ENCODE measurements at regions not wholly inside any gene's neighbourhood (a gene's known extent, or its start where the extent isn't known, plus 50 kb on each side); places are given as distances from the start of the nearest gene placed in this dataset.

DNA sequence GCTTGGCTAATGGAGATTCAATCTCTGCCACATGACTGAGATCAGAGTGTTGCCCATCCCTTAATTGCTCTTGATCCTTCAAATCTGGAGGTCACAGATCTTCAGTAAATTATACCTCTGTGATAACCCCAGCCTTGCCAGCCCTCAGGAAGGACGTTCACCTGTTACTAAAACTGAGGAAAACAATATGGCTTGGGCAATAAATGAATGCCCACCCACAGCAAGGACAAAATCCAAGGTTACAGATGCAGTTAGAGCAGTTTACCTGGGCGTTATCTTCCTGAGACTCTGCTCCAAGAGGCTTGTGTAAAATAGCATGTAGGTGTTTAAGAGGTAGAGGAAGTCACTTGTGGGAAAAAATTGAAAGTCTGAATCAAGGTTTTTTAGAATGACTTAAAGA is 69.3 kb upstream of the MAOA start:
- no peak overlapping the region for H3K4me2 ChIP-seq (ENCODE audit: insufficient read depth, low read length, poor library complexity, severe bottlenecking)
- no peaks in the 10 kb centered on the region for H3K79me1 ChIP-seq (ENCODE audit: low read depth, low read length)
- no peak overlapping the region for H3K23ac ChIP-seq (ENCODE audit: low read depth, low read length, poor library complexity)
- no peak overlapping the region for H3K9ac ChIP-seq (ENCODE audit: low read depth, low read length, poor library complexity)
- no peaks in the 10 kb centered on the region for H3K9me3 ChIP-seq (replicated peaks in 1 of 2; ENCODE audit: control insufficient read depth in 2 of 2, insufficient read depth in 1 of 2, low read depth in 1 of 2, low read length in 2 of 2)
- no peak for DNase-seq (ENCODE audit: low spot score)
- no peak overlapping the region for H2BK5ac ChIP-seq (ENCODE audit: low read length)
- H4K91ac ChIP-seq (ENCODE audit: low read depth, low read length, poor library complexity): no peak overlapping the region
- H3K4me3 ChIP-seq (ENCODE audit: low read length in 2 of 2): no peak overlapping the region
- no peaks in the 10 kb centered on the region for H3K27me3 ChIP-seq (ENCODE audit: control insufficient read depth in 3 of 3, insufficient read depth in 3 of 3, low read depth in 1 of 3, low read length in 3 of 3)
- WGBS, 2 donors (ENCODE audit: extremely low coverage in 2 of 2, insufficient read length in 2 of 2, insufficient replicate concordance in 1 of 2): no CpG with 5 or more reads among the region's 2 CpGs
- no peaks in the 10 kb centered on the region for H3K36me3 ChIP-seq (replicated peaks in 1 of 2; ENCODE audit: control insufficient read depth in 2 of 2, insufficient read depth in 2 of 2, low read length in 2 of 2)
- H2BK12ac ChIP-seq (ENCODE audit: low read length): no peak overlapping the region
- no peak overlapping the region for H2BK120ac ChIP-seq (ENCODE audit: low read depth, low read length)
- no peak overlapping the region for H2AK5ac ChIP-seq (ENCODE audit: low read depth, low read length)
- no peak overlapping the region for H3K27ac ChIP-seq (replicated peaks; ENCODE audit: low read length)
- H2AFZ ChIP-seq (ENCODE audit: low read length): no peak overlapping the region
- no peak overlapping the region for H3K18ac ChIP-seq (ENCODE audit: low read length)
- H4K8ac ChIP-seq (ENCODE audit: low read depth, low read length): no peak overlapping the region
- no peaks in the 10 kb centered on the region for H3K4me1 ChIP-seq (ENCODE audit: control insufficient read depth in 2 of 2, insufficient read depth in 1 of 2, low read depth in 1 of 2, low read length in 2 of 2)
- no peak overlapping the region for H3K4ac ChIP-seq (ENCODE audit: low read length)
- no peak overlapping the region for H2BK15ac ChIP-seq (ENCODE audit: low read length)
- no peak overlapping the region for H3K14ac ChIP-seq (ENCODE audit: low read length)

DNA sequence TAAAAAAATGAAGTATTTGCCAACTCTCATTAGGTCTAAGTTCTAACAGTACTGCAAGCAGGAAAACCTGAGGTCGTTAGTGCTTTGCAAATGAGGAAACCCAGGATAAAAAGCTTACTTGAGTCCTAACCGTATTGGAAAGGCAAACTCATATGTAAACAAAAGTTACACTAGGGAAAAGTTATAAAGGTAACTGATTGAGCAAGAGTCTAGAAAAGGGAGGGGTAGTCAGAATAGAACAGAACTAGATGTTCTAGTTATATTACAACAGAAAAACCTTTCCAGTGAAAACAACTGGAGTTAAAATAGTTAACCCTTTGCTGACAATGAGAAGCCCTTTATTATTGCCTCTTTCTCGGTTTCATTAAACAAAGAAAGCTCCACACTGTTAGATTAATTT is 66.4 kb upstream of the MAOA start:
- Histone ChIP-seq H3K27me3 (ENCODE audit: control insufficient read depth in 3 of 3, insufficient read depth in 3 of 3, low read depth in 1 of 3, low read length in 3 of 3) (no peaks in the 10 kb centered on the region), H3K4me3 (ENCODE audit: low read length in 2 of 2) (no peak overlapping the region), H3K18ac (ENCODE audit: low read length) (no peak overlapping the region), H2BK5ac (ENCODE audit: low read length) (no peak overlapping the region), H2AK5ac (ENCODE audit: low read depth, low read length) (no peak overlapping the region), H3K4me1 (ENCODE audit: control insufficient read depth in 2 of 2, insufficient read depth in 1 of 2, low read depth in 1 of 2, low read length in 2 of 2) (no peaks in the 10 kb centered on the region), H4K91ac (ENCODE audit: low read depth, low read length, poor library complexity) (no peak overlapping the region), H3K9me3 (replicated peaks in 1 of 2; ENCODE audit: control insufficient read depth in 2 of 2, insufficient read depth in 1 of 2, low read depth in 1 of 2, low read length in 2 of 2) (no peaks in the 10 kb centered on the region), H3K4ac (ENCODE audit: low read length) (no peak overlapping the region), H3K36me3 (replicated peaks in 1 of 2; ENCODE audit: control insufficient read depth in 2 of 2, insufficient read depth in 2 of 2, low read length in 2 of 2) (no peaks in the 10 kb centered on the region), H4K8ac (ENCODE audit: low read depth, low read length) (no peak overlapping the region), H2BK15ac (ENCODE audit: low read length) (no peak overlapping the region), H3K14ac (ENCODE audit: low read length) (no peak overlapping the region), H3K9ac (ENCODE audit: low read depth, low read length, poor library complexity) (no peak overlapping the region), H2BK120ac (ENCODE audit: low read depth, low read length) (no peak overlapping the region), H3K23ac (ENCODE audit: low read depth, low read length, poor library complexity) (no peak overlapping the region), H3K4me2 (ENCODE audit: insufficient read depth, low read length, poor library complexity, severe bottlenecking) (no peak overlapping the region), H2BK12ac (ENCODE audit: low read length) (no peak overlapping the region), H3K27ac (replicated peaks; ENCODE audit: low read length) (no peak overlapping the region), H2AFZ (ENCODE audit: low read length) (no peak overlapping the region), H3K79me1 (ENCODE audit: low read depth, low read length) (no peaks in the 10 kb centered on the region)
- WGBS, 2 donors (ENCODE audit: extremely low coverage in 2 of 2, insufficient read length in 2 of 2, insufficient replicate concordance in 1 of 2): no CpG with 5 or more reads among the region's 3 CpGs
- DNase-seq (ENCODE audit: low spot score): no peak

GRCh38 chrX:43590150-43590549 is 65.9 kb upstream of the MAOA start:
- no peak overlapping the region for H2AK5ac ChIP-seq (ENCODE audit: low read depth, low read length)
- no peak overlapping the region for H3K4ac ChIP-seq (ENCODE audit: low read length)
- no peak overlapping the region for H3K4me2 ChIP-seq (ENCODE audit: insufficient read depth, low read length, poor library complexity, severe bottlenecking)
- no peak overlapping the region for H3K4me3 ChIP-seq (ENCODE audit: low read length in 2 of 2)
- no peak overlapping the region for H4K8ac ChIP-seq (ENCODE audit: low read depth, low read length)
- no peak overlapping the region for H3K27ac ChIP-seq (replicated peaks; ENCODE audit: low read length)
- H3K36me3 ChIP-seq (replicated peaks in 1 of 2; ENCODE audit: control insufficient read depth in 2 of 2, insufficient read depth in 2 of 2, low read length in 2 of 2): no peaks in the 10 kb centered on the region
- H2BK15ac ChIP-seq (ENCODE audit: low read length): no peak overlapping the region
- no peak overlapping the region for H3K9ac ChIP-seq (ENCODE audit: low read depth, low read length, poor library complexity)
- no peaks in the 10 kb centered on the region for H3K9me3 ChIP-seq (replicated peaks in 1 of 2; ENCODE audit: control insufficient read depth in 2 of 2, insufficient read depth in 1 of 2, low read depth in 1 of 2, low read length in 2 of 2)
- no peaks in the 10 kb centered on the region for H3K27me3 ChIP-seq (ENCODE audit: control insufficient read depth in 3 of 3, insufficient read depth in 3 of 3, low read depth in 1 of 3, low read length in 3 of 3)
- no peak overlapping the region for H2BK120ac ChIP-seq (ENCODE audit: low read depth, low read length)
- H3K23ac ChIP-seq (ENCODE audit: low read depth, low read length, poor library complexity): no peak overlapping the region
- WGBS, 2 donors (ENCODE audit: extremely low coverage in 2 of 2, insufficient read length in 2 of 2, insufficient replicate concordance in 1 of 2): no CpG with 5 or more reads among the region's 2 CpGs
- H2AFZ ChIP-seq (ENCODE audit: low read length): no peak overlapping the region
- no peak overlapping the region for H2BK12ac ChIP-seq (ENCODE audit: low read length)
- DNase-seq (ENCODE audit: low spot score): no peak
- H3K4me1 ChIP-seq (ENCODE audit: control insufficient read depth in 2 of 2, insufficient read depth in 1 of 2, low read depth in 1 of 2, low read length in 2 of 2): no peaks in the 10 kb centered on the region
- H3K14ac ChIP-seq (ENCODE audit: low read length): no peak overlapping the region
- no peaks in the 10 kb centered on the region for H3K79me1 ChIP-seq (ENCODE audit: low read depth, low read length)
- no peak overlapping the region for H4K91ac ChIP-seq (ENCODE audit: low read depth, low read length, poor library complexity)
- no peak overlapping the region for H3K18ac ChIP-seq (ENCODE audit: low read length)
- H2BK5ac ChIP-seq (ENCODE audit: low read length): no peak overlapping the region

DNA sequence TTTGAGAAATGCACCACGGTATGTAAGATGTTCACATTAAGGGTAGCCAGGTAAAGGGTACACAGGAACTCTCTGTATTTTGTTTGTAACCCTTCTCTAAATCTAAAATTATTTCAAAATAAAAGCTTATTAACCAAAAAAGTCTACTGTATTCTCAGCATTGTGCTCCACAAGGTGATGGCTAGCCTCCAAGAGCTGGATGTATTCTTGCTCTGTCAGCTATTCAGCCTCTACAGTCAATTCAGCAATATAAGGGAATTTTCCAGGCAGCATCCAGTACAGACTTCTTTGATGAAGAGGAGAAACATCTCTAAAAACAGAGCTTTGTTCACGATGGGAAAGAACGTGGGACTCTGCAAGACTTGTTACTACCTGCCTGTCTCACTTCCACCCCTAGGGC is 63.5 kb upstream of the MAOA start:
- Histone ChIP-seq H3K18ac (ENCODE audit: low read length) (no peak overlapping the region), H2BK15ac (ENCODE audit: low read length) (no peak overlapping the region), H2BK5ac (ENCODE audit: low read length) (no peak overlapping the region), H4K91ac (ENCODE audit: low read depth, low read length, poor library complexity) (no peak overlapping the region), H3K9ac (ENCODE audit: low read depth, low read length, poor library complexity) (no peak overlapping the region), H3K4ac (ENCODE audit: low read length) (no peak overlapping the region), H2AK5ac (ENCODE audit: low read depth, low read length) (no peak overlapping the region), H3K4me1 (ENCODE audit: control insufficient read depth in 2 of 2, insufficient read depth in 1 of 2, low read depth in 1 of 2, low read length in 2 of 2) (no peaks in the 10 kb centered on the region), H3K23ac (ENCODE audit: low read depth, low read length, poor library complexity) (no peak overlapping the region), H3K9me3 (replicated peaks in 1 of 2; ENCODE audit: control insufficient read depth in 2 of 2, insufficient read depth in 1 of 2, low read depth in 1 of 2, low read length in 2 of 2) (no peaks in the 10 kb centered on the region), H3K14ac (ENCODE audit: low read length) (no peak overlapping the region), H2AFZ (ENCODE audit: low read length) (no peak overlapping the region), H3K4me2 (ENCODE audit: insufficient read depth, low read length, poor library complexity, severe bottlenecking) (no peak overlapping the region), H3K4me3 (ENCODE audit: low read length in 2 of 2) (no peak overlapping the region), H3K27ac (replicated peaks; ENCODE audit: low read length) (no peak overlapping the region), H2BK120ac (ENCODE audit: low read depth, low read length) (no peak overlapping the region), H4K8ac (ENCODE audit: low read depth, low read length) (no peak overlapping the region), H2BK12ac (ENCODE audit: low read length) (no peak overlapping the region), H3K79me1 (ENCODE audit: low read depth, low read length) (no peaks in the 10 kb centered on the region), H3K36me3 (replicated peaks in 1 of 2; ENCODE audit: control insufficient read depth in 2 of 2, insufficient read depth in 2 of 2, low read length in 2 of 2) (no peaks in the 10 kb centered on the region), H3K27me3 (ENCODE audit: control insufficient read depth in 3 of 3, insufficient read depth in 3 of 3, low read depth in 1 of 3, low read length in 3 of 3) (no peaks in the 10 kb centered on the region)
- DNase-seq (ENCODE audit: low spot score): no peak
- no CpG with 5 or more reads among the region's 3 CpGs for WGBS, 2 donors (ENCODE audit: extremely low coverage in 2 of 2, insufficient read length in 2 of 2, insufficient replicate concordance in 1 of 2)
